Frontal cortex (tissue), 3 donors: ENCODE measurements at regions not wholly inside any gene's neighbourhood (a gene's known extent, or its start where the extent isn't known, plus 50 kb on each side); places are given as distances from the start of the nearest gene placed in this dataset.
"Not testable (repeated sequence)": the region's sequence is repeated elsewhere in the genome, so short reads cannot be mapped to it uniquely, and the experiment has no call there.

Source experiments
- DNase-seq, 2 donors: peaks; one replicate each; pipeline ENCODE4 v3.0.0; 2012; ENCODE audit warnings: low spot score in 2 of 2
- FAIRE-seq: peaks from 2 replicates; lab custom pipeline; 2012; peaks lifted over from hg19 to GRCh38; lab: Jason Lieb, UNC
- donor health status: control.
- donor health status: control.
- donor health status: control.

DNA sequence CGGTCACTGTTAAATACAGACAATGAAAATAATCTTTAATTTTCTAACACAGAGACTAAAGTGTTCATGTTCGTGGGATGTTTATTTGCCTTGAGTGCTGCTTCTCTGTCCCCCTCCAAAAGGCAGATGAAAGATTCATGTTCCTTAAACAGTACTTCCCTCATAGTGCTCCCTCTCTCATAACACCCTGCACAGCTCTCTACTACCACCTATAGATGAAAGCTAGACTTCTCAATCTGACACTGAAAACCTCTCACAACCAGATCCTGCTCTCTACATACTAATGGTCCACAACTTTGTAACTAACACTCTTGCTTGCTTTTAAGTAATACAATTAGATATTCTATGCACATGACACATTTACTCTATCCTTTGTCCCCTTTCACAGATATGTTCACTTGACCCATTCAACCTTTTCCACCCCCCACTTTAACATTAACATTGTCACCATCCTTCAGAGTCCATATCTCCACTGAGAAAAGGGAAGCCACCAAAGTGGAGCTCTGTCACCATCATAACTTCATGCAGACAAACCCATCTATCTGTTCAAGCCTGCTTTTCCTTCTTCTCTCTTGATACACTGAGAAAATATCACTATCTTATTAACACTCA lies 266.4 kb upstream of the USP15 start:
- no peak for DNase-seq

DNA sequence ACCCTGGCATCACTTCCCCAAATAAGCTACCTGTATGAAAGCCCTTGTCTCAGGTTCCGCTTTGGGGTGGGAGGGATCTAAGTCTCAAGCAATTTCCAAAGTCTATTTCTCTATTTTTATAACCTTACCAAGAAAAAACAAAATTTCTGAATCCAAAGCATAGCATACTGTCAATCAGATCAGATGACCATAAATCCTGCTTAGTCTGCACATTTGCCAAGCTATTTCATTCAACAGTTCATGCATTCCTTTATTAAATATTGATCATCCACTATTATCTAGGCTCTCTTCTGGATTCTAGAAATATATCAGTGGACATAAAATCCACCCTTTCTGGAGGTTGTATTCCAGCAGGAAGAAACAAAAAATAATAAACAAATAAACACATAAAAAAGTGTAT lies 263.5 kb upstream of the USP15 start:
- FAIRE-seq = no peak
- no peak for DNase-seq

More for the DNA sequence above, 266.4 kb upstream of the USP15 start:
- no peak for FAIRE-seq

DNA sequence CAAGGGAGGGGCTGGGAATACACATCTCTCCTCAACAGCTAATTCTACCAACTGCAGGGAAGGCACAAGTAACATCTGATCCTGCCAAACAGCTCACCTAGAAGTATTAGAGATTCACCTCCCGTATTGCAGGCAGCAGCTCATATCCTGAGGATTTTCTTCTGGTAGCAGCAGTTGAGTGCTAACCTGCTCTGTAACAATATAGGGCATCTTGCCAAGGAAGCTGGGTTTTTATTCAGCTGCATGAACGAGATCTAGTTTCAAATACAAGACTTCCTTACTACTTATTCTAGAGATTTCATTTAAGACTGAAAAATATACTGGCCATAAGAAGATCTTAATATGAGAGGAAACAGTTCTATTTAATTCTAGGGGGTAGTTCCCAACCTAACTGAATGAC lies 261.4 kb upstream of the USP15 start:
- DNase-seq (no peak), FAIRE-seq (no peak)

DNA sequence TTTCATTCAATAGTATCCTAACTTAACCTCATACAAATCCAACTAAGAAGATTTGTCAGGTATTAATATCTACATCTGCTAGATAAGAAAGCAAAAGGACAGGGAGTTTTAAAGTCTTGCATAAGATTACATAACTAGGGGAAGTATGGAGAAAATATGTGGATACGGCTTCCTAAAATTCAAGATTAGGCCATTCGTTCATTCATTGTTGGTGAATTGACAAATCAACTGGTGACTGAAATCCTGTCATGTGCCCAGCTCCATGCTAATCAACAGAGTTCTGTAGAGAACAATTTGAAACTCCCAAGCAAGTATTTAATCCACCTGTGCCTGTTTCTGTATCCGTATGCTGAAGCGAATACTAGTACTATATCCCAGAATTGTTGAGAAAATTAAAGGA lies 260.9 kb upstream of the USP15 start:
- DNase-seq (no peak), FAIRE-seq (no peak)

DNA sequence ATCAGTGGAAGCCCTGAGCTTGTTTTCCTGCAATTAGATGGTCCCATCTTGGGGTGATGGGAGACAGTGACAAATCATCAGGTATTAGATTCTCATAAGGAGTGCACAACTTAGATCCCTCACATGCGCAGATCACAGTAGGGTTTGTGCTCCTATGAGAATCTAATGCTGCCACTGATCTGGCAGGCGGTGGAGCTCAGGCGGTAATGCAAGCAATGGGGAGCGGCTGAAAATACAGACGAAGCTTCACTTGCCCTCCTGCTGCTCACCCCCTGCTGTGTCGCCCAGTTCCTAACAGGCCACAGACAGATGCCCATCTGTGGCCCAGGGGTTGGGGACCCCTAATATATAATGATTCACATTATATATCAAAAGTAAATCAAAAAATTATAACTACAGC lies 258.8 kb upstream of the USP15 start:
- FAIRE-seq (no peak), DNase-seq (no peak)

DNA sequence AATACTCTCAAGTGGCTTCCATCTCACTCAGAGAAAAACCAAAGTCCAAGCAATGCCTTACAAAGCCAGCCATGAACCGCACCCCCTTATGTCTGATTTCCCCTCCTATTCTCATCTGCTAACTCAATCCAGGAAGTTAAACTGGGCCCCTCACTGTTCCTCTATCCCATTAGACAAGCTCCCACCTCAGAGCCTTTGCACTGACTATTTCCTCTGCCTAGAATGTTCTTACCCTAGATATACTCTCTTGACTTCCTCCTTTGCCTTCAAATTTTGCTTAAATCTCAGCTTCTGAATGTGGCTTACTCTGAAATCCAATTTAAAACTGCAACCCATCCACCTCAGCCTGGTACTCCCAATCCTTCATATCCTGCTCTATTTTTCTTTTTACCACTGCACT lies 257.0 kb upstream of the USP15 start:
- FAIRE-seq (no peak), DNase-seq (no peak)

DNA sequence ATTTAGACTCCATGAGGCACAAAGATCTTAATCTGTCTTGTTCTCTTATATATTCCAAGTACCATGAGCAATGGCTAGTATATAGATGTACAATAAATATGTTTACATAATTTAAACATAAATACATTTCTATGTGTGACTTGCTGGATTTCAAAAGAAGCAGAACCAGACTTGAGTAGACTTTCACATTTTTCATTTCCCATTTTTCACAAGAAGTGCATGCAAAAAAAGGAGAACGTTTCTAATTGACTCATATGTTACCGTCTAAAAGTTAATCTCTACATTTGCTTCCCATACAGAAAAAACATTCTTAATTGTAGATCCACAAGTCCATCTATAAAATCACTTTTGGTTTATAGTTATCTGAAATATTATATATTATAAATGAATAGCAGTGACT lies 256.5 kb upstream of the USP15 start:
- no peak for DNase-seq
- FAIRE-seq = no peak

DNA sequence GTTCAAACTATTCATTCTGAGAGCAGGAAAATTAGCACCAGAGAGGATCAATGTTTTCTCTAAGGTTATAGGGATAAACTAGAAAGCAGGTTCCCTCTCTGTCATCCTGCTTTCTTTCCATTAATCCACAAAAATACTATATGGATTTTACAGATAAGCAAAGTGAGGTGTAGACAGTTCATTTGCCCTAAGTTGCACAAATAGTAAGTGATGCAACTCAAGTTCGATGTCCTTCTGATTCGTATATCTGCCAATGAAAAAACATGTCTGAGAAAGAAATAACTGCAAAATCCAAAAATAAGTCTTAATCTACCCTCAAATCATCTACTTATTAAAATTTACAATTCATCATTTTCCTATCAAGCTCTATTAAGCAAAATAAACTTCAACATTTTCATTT lies 254.6 kb upstream of the USP15 start:
- DNase-seq = no peak
- FAIRE-seq = no peak

DNA sequence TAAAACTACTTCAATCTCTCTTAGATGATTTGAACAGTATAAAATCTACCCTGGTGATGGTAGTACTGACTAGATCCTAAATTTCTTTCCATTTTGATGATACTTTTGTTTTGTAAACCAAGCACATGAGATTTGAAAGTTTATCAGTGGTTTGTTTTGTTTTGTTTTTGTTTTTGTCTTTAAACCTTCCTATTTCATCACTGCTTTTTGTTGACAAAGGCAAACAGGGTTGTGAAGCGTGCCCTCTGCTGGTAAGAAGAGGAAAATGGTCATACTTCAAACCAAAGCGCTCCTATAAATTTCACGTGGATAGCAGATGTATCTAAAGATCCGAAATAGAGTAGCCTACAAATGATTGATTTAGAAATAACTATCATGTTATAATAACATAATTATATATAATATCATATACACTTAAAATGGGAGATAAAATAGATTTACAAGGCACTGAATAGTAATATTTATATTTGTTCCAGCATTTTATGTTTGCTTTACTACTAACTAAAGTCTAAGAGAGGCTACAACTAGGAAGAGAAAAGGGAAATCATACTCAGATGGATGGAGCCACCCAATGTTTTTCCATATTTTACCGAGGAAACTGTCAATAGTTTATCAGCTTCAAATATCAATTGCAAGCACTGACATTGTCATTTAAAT lies 254.0 kb upstream of the USP15 start:
- FAIRE-seq = peak; percentile 90
- no peak for DNase-seq

DNA sequence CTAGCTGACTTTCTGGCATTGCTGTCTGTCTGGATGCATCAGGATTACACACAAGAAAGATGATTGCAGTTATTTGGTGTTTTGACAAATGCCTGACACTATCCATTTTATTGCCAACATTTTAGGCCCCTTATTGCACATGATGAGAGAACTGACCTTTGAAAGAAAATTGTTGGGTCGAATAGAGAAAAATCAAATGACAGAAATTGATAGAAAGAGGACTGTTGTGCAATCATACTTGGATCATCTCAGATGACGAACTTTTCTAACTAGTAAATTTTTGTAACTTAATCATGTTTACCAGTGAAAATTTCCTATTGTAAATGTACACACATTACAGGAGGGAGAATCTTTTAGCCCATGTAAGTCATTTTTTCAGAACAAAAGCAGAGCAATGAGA lies 251.5 kb upstream of the USP15 start:
- no peak for DNase-seq
- FAIRE-seq = no peak

DNA sequence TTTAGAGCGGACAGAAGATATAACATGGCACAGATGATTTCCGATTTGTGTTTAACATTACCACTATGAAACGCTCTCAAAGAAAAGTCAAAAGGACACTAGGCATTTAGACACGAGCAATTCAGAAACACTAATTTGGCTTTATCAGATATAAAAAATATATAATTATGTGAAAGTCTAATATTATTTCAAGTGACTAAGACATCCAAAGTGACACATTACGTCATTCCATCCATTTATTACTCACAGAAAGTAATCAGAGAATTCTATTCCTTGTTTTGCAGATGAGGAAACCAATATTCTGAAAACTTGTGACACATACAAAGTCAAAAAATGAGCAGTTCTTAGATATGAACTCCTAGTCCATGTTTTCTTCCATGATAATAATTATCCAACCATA lies 250.8 kb upstream of the USP15 start:
- DNase-seq (no peak), FAIRE-seq (no peak)

DNA sequence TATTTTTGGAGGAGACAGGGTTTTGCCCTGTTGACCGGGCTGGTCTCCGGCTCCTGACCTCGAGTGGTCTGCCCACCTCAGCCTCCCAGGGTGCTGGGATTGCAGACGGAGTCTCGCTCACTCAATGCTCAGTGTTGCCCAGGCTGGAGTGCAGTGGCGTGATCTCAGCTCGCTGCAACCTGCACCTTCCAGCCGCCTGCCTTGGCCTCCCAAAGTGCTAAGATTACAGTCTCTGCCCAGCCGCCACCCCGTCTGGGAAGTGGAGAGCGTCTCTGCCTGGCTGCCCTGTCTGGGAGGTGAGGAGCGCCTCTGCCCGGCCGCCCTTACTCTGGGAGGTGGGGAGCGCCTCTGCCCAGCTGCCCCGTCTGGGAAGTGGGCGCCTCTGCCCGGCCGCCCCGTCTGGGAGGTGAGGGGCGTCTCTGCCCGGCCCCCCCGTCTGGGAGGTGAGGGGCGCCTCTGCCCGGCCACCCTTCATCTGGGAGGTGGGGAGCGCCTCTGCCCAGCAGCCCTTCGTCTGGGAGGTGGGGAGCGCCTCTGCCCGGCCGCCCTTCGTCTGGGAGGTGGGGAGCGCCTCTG lies 249.8 kb upstream of the USP15 start:
- FAIRE-seq, DNase-seq: not testable (repeated sequence)

DNA sequence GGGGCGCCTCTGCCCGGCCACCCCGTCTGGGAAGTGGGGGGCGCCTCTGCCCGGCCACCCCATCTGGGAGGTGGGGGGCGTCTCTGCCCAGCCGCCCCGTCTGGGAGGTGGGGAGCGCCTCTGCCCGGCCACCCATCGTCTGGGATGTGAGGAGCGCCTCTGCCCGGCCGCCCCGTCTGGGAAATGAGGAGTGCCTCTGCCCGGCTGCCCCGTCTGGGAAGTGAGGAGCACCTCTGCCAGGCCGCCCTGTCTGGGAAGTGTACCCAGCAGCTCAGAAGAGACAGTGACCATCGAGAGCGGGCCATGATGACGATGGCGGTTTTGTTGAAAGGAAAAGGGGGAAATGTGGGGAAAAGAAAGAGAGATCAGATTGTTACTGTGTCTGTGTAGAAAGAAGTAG lies 249.2 kb upstream of the USP15 start:
- FAIRE-seq, DNase-seq: not testable (repeated sequence)

DNA sequence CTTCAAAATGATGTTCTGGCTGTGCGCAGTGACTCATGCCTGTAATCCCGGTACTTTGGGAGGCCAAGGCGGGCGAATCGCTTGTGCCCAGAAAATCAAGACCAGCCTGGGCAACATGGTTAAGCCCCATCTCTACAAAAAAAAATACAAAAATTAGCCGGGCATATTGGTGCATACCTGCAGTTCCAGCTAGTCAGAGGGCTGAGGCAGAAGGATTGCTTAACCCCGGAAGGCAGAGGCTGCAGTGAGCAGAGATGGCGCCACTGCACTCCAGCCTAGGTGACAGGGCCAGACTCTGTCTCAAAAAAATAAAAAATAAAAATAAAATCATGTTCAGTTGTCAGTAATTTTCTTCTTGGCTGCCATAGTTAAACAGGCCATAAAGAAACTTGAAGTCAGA lies 245.9 kb upstream of the USP15 start:
- FAIRE-seq (no peak), DNase-seq (no peak)

DNA sequence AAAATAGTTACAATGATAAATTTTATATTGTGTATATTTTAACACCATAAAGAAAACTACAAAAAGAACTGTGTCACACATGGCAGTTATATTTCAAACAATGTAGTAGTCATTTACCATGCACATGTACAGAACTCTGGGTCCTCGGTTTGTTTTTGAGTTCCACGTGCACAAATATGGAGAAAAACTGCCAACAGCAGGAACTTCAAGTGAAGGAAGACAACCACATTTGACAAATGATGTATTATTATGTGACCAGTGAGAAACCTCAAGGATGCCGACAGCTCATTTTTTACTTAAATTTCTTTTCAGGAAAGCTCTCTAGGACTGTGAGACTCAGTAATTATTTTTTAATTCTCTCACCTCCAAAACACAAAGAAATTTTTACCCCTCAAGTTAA lies 244.2 kb upstream of the USP15 start:
- FAIRE-seq (no peak), DNase-seq (no peak)

DNA sequence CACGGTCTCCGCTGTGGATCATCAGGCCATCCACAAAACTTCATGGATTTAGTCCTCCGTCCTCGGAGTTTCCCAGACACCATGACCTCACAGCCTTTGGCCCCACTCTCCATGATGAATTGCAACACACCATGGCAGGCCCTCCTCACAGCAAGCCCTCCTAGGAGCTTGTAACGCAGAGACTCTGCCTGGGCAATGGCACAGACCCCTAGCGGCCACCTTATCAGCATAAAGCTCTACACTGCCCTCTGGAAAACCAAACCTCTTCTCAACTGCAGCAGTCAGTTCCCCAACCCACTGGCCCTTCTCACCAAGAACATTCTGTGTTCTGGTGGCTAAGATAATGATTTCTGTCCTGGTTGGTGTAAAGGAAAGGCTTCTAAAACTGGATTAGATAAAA lies 238.4 kb upstream of the USP15 start:
- DNase-seq (no peak), FAIRE-seq (no peak)

DNA sequence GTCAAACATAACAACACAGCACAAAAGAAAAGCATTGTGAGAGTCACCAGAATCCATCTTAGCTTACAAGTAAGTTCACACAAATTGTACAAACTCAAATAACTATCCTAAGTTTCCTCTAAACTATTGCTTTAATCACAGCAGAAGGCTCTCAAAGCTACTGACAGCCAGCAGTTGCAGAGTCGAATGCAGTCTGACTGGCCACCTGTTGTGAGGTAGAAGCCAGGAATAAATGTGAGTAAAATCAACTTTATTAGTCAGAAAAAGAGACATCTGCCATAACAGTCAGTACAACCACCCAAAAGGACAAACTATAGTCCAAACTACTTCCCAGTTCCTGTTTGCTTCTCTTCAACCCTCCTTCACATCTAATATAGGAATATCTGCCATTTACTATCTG lies 231.7 kb upstream of the USP15 start:
- DNase-seq (no peak), FAIRE-seq (no peak)

DNA sequence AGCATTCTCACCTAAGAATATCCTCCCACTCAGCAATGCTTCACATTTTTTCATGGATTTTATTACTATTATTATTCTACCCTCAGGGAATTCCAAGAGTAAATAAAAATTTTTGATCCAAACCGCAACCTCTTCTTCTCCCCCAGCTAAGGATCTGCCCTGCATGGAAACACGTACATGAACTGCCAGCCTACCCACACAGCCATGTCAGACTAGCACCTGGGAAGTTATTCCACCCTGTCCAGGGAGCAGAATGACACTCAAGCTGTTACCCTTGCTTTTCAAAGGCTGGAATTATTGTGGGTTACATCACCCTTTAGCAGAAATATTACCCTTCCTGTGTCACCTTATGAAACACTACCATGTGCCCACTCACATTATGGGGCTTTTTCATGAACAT lies 227.3 kb upstream of the USP15 start:
- no peak for DNase-seq
- FAIRE-seq = no peak

DNA sequence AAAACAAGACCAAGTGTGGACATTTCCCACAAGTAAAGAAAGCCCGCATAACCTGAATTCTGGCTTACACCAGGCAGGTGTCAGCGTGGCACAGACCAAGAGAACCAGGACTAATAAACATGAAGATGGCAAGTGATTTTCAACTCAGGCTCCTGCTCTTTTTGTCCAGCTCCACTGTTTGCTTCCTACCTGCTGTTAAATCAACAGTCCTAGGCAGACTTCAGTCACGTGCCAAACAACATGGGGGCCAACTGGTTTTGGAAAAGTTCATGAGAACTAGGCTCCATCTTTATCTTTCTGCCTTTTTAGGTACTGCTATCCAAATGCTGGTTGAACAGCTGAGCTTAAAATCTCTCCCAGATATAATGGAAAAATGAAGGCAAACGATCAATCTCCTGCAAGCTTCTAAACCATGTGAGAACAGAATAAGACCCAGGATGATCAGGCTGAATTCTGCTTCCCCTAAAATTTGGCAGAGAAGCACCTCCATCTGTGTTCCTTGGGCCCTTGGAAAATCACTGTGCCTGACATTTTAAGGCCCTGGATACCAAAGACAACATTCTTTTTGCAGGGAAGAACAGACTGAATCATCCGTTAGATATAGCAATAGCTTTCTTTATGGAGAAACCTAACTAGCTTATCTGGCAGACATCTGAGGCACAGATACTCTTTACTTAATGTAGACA lies 215.6 kb upstream of the USP15 start:
- no peak for FAIRE-seq
- DNase-seq = no peak

DNA sequence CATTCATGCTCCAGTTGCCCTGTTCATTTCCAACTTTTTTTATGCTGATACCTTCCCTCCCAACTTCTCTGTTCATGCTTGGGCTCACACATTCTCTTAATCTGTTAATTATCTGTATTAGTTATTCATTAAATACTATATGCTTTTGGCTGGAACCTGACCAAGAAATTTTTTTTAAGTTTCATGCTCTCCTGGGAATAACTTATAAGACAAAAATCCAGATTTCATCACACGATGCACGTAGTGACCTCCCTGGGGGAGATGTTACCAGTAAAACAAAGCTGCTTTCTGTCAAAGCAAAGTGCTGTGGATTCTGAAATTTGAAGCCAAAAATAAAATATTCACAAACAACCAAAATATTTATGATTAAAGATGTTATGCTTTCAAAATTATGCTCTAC lies 215.0 kb upstream of the USP15 start:
- no peak for DNase-seq
- FAIRE-seq = no peak

DNA sequence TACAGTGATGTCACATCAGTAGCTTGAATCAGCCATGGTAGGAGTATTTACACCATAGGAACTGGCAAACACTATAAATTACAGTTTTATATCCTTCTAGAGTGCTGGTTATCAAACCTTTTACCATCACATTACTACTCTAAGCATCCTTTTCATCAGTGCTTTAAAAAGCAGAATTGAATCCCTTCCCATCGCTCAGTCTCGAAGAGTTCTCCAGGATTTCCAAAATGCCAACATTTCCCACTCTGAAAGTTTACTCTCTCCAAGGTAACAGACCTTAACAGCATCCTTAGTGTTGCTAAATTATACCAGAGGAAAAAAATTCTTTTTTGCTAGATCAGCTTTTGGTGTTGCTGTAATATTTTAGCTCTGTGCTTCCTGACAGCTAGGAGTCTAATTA lies 209.4 kb upstream of the USP15 start:
- DNase-seq (no peak), FAIRE-seq (no peak)
